ENCODE measurements at regions not wholly inside any gene's neighbourhood (a gene's known extent, or its start where the extent isn't known, plus 50 kb on each side); places are given as distances from the start of the nearest gene placed in this dataset.
"Not testable (repeated sequence)": the region's sequence is repeated elsewhere in the genome, so short reads cannot be mapped to it uniquely, and the experiment has no call there.

DNA sequence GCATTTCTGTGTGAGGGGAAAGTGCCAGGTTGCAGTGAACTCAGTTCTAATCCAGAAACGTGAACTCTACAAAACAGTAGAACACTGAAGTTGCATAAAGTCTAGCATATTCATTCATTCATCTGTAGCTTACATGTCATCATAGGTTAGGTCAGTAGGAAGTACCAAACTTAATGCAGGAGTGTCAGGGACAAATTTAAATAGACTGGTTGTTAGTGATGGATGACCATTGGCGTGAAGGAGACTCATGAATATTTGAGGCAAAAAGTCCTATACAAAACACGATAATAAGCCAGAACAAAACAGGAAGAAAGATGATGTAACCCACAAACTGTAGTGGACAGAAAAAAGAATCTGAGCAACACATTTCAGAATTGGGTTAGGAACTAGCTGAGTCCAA, 592.8 kb upstream of the PCDH10 start:
- no peak for DNase-seq

GRCh38 chr4:132557660-132558059, 591.4 kb upstream of the PCDH10 start:
- DNase-seq: no peak

DNA sequence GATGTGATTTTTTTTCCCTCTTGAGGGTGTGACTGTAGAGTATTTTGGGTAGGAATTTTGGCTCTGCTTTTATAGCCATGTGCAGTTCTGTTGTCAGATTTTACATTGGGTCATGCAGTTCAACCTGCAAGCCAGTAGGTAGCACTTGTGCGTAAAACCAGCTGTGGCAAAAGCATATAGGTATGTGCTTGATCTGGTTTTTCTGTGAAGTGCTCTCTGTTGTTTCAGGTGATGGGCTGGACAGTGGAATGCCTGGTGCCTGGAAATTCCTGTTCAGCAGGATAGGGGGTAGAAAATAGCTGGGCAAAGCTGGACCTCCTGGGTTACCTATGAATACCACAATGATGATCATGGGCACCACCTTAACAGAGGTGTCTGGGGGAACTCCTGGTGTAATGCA, 584.2 kb upstream of the PCDH10 start:
- DNase-seq: no peak

GRCh38 chr4:132565542-132565941, 583.6 kb upstream of the PCDH10 start:
- no peak for DNase-seq

DNA sequence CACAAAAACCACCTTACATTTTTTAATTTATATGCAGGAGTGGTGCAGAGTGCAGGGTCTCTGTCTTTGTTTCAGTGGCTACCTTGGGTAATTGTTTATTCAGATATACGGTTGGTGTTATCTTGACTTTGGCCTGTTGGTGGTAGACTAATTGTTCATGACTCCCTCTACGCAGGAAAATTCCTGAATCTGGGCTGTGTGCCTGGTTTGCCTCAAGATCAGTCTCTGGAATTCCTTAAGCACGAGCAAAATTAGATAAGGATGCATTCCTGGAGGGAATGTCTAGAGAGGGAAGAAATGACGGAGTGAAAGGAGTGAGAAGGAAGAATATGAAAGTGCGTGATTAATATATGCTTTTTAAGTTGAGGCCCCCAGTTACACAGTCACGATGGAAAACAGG, 576.9 kb upstream of the PCDH10 start:
- no peak for DNase-seq

- no peak for DNase-seq
These were observed 561.5 kb upstream of the PCDH10 start for GRCh38 chr4:132587626-132588025.

DNA sequence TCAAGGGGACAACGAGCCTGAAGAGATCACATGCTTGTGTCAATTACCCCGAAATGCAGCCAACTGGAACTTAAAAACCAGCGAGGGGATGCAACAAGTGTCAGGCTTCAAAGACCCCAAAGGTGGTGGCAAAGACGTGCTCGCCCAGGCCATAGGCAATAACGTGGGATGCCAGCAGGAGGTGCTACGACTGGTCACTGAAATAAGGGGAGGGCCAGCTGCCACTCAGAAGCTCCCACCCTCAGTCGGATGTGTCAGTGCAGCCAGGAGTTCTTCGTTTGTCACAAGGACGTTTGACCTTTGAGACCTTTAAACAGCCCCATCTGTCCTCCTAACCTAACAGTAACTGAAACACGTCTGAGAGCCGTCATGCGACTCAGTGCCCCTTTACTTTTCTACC, 556.8 kb upstream of the PCDH10 start:
- DNase-seq: no peak

DNA sequence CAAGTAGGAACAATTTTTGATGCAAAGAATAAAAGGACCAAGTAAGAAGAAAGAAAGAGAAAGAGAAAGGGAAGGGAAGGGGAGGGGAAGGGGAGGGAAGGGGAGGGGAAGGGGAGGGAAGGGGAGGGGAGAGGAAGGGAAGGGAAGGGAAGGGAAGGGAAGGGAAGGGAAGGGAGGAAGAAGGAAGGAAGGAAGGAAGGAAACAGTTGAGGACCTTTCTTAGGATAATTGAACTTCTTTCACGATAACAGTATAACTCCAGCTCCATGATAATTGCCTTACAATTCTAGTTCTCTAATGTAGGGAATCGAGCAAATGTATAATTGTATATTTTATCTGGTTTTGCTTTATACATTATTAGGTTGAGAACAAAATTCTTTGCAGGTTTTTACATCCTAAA, 556.2 kb upstream of the PCDH10 start:
- DNase-seq: no peak

GRCh38 chr4:132593717-132594400, 555.2 kb upstream of the PCDH10 start:
- no peak for DNase-seq

DNA sequence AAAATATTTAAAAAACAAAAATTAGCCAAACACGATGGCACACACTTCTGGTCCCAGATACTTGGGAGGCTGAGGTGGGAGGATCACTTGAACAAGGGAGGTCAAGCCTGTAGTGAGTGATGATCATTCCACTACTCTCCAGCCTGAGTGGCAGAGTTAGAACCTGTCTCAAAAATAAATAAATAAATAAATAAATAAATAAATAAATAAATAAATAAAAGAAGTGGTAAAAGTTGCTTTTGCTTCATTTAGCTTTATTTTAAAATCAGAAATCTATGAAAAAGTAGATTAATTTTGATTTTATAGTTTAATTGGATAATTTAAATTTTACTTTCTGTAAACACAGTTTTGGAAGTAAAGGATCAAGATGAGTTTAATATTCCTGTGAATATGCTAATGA, 552.9 kb upstream of the PCDH10 start:
- no peak for DNase-seq

DNA sequence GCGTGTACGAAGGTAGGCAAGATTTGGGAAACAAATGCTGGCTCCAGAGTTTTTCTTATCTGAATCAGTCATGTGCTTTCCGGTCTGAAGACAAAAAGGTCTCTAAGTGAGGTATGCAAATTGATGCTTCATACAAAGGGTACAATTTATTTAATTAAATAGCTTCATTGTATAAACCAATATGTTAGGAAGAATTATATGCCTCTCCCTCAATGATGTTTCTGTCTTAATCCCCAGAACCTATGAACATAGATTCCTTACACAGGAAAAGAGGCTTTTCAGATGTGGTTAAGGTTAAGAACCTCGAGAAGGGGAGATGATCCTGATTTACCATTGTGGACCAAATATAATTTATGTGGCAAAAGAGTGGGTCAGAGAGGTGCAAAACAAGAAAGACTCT, 543.5 kb upstream of the PCDH10 start:
- no peak for DNase-seq

- DNase-seq: no peak
These were observed 534.4 kb upstream of the PCDH10 start for GRCh38 chr4:132614682-132615081.

- no peak for DNase-seq
These were observed 529.1 kb upstream of the PCDH10 start for GRCh38 chr4:132619968-132620367.

DNA sequence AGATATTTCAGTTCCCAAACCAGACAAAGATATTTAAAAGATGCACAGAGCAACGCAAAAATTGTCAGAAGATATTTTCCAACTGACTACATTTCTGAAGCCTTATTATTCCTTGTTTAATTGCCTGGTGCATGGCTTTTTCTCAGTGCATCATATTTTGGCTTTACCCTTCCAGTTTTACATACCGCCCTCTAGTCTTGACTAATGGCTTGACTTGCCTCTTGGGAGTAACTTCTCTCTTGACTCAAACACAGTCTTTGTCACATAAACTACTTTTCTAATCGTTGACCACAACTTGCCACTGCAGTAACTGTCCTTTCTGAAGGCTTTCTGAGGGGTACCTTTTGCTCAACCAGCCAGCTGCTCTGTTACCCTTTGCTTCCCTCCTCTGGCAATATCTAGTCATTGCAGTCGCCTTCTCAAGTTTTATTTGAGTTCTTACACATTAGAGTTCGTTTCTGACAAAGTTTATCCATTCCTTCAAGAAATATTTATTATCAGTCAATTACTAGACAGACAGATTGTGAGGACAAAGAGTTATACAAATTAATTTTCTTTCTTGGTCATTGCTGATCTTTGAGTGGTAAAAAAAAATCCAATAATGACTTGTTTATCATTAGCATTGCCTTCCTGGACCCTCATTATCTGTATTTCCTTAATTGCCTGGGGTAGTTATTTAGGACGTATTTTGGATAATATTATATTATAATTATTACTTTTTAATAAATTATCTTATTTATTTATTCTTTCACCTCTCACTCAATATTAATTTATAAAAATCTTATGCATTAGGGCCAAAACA, 506.9 kb upstream of the PCDH10 start:
- peak; percentile 14 for DNase-seq

GRCh38 chr4:132646186-132646585, 502.9 kb upstream of the PCDH10 start:
- no peak for DNase-seq

DNA sequence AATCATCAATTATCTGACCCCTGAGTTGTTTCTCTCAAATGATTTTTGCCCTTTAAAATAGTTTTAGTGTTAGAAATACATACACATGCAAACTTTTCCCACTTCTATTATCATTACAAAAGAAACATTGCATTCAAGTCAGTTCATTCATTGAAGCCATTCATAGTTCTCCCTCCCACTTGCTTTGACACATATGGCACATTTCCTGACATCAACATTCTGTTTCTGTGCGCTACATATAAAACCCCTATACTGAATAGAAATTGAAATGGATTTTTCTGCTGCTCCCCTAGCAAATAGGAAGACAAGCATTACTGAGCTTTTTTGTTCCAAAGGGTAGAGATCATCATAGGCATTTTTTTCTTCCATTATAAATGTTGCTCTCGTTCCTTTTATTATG, 497.9 kb upstream of the PCDH10 start:
- no peak for DNase-seq

GRCh38 chr4:132660181-132660580, 488.9 kb upstream of the PCDH10 start:
- no peak for DNase-seq

DNA sequence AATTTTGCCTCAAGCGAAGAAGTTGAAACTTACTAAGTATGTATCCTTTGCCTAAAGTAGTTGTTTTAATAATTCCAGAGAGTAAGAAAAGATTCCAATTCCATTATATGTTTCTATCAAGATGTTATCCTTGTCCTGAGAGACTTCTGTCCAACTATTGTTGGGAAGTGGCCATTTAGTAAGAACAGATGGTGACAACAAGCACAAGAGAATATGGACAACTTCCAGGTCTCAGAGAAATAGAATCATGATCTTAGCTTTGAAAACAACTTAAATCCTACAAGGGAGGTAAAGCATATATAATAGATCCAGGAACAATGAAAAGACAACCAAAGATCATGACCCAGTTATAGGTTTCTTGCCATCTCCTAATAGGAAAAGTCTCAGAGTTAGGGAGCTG, 486.6 kb upstream of the PCDH10 start:
- no peak for DNase-seq

- DNase-seq: no peak
These were observed 479.3 kb upstream of the PCDH10 start for GRCh38 chr4:132669786-132670185.

- DNase-seq: no peak
These were observed 478.5 kb upstream of the PCDH10 start for GRCh38 chr4:132670557-132670956.

DNA sequence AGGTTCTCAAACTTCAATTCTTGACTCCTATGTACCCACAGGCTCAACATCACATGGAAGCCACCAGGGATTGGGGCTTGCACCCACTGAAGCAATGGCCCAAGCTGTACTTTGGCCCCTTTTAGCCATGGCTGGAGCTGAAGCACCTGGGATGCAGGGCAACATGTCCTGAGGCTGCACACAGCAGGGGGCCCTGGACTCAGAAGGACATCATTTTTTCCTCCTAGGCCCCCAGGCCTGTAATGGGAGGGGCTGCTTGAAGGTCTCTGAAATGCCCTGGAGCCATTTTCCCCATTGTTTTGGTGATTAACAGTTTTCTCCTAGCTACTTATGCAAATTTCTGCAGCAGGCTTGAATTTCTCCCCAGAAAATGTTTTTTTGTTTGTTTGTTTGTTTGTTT, 465.1 kb upstream of the PCDH10 start:
- DNase-seq: no peak

- no peak for DNase-seq
These were observed 458.1 kb upstream of the PCDH10 start for GRCh38 chr4:132691026-132691425.

- no peak for DNase-seq
These were observed 457.4 kb upstream of the PCDH10 start for GRCh38 chr4:132691668-132692067.

- no peak for DNase-seq
These were observed 454.3 kb upstream of the PCDH10 start for GRCh38 chr4:132694775-132695174.

DNA sequence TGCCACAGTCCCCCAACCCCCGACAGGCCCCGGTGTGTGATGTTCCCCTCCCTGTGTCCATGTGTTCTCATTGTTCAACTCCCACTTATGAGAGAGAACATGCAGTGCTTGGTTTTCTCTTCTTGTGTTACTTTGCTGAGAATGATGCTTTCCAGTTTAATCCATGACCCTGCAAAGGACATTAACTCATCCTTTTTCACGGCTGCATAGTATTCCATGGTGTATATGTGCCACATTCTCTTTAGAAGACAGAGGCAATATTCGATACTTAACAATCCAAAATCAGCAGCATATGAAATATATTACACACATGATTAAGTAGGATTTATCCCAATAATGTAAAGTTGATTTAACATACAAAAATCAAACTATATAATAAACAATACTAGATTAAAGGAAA, 451.6 kb upstream of the PCDH10 start:
- DNase-seq: not testable (repeated sequence)
